ENCODE measurements at regions not wholly inside any gene's neighbourhood (a gene's known extent, or its start where the extent isn't known, plus 50 kb on each side); places are given as distances from the start of the nearest gene placed in this dataset.

DNA sequence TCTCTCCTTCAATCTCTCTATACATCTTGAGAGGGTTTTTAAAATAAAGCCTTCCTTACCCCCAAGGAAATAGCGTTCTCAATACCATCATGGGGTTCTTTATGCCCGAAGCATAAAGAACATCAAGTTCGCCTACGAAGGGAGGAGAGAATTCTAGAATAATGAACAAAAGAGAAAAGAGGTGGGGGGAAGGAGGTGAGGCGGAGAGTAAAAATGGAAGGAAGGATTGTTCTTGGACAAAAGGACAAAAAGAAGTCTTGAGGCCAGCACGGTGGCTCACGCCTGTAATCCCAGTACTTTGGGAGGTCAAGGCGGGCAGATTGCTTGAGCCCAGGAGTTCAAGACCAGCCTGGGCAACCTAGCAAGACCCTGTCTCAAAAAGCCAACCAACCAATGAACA is 319.8 kb upstream of the NCKAP5 start:
- TF ChIP-seq EZH2 (IDR thresholded peaks at IDR 0.05) = no peak
- TF ChIP-seq, protein P1, sequence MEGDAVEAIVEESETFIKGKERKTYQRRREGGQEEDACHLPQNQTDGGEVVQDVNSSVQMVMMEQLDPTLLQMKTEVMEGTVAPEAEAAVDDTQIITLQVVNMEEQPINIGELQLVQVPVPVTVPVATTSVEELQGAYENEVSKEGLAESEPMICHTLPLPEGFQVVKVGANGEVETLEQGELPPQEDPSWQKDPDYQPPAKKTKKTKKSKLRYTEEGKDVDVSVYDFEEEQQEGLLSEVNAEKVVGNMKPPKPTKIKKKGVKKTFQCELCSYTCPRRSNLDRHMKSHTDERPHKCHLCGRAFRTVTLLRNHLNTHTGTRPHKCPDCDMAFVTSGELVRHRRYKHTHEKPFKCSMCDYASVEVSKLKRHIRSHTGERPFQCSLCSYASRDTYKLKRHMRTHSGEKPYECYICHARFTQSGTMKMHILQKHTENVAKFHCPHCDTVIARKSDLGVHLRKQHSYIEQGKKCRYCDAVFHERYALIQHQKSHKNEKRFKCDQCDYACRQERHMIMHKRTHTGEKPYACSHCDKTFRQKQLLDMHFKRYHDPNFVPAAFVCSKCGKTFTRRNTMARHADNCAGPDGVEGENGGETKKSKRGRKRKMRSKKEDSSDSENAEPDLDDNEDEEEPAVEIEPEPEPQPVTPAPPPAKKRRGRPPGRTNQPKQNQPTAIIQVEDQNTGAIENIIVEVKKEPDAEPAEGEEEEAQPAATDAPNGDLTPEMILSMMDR (IDR thresholded peaks at IDR 0.05 in 2 of 3, conservative IDR thresholded peaks at IDR 0.05 in 1 of 3; ENCODE audit: borderline replicate concordance in 1 of 3, insufficient read depth in 1 of 3, low read depth in 2 of 3, low read length in 2 of 3) = no peak
